ENCODE measurements at regions not wholly inside any gene's neighbourhood (a gene's known extent, or its start where the extent isn't known, plus 50 kb on each side); places are given as distances from the start of the nearest gene placed in this dataset.
"Not testable (repeated sequence)": the region's sequence is repeated elsewhere in the genome, so short reads cannot be mapped to it uniquely, and the experiment has no call there.

DNA sequence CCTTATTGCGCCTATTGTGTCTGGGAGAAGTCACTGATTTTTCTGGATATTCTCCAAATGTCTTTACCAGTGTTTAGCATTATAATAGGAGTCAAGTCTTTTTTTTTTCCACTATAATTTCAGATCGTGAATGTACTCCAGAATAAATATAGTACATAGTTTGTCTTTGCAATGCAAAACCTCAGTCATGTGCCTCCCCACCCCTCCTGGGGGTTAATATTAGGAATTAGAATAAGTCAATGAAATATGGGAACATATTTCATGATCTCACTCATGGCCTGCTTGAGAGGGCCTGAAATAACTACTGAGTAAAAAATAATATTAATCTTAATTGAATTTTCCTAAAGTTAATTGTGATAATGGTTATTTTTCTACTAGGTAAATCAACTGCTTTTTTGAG is 79.0 kb upstream of the TMEM170B start:
- no peak overlapping the region for H3K4me3 ChIP-seq (ENCODE audit: low read depth, low read length)

DNA sequence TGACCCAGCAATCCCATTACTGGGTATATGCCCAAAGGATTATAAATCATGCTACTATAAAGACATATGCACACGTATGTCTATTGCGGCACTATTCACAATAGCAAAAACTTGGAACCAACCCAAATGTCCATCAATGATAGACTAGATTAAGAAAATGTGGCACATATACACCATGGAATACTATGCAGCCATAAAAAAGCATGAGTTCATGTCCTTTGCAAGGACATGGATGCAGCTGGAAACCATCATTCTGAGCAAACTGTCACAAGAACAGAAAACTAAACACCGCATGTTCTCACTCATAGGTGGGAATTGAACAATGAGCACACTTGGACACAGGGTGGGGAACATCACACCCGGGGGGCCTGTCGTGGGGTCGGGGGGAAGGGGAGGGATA is 80.1 kb upstream of the TMEM170B start:
- DNase-seq (ENCODE audit: low read depth); H3K4me3 ChIP-seq (ENCODE audit: low read depth, low read length): not testable (repeated sequence)

More for the DNA sequence above, 79.0 kb upstream of the TMEM170B start:
- no peak for DNase-seq (ENCODE audit: low read depth)

DNA sequence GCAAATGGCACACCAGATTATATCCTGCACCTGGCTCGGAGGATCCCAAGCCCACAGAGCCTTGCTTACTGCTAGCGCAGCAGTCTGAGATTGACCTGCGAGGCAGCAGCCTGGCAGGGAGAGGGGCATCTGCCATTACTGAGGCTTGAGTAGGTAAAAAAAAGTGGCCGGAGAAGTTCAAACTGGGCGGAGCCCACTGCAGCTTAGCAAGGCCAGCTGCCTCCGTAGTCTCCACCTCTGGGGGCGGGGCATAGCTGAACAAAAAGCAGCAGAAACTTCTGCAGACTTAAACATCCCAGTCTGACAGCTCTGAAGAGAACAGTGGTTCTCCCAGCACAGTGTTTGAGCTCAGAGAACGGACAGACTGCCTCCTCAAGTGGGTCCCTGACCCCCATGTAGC is 85.4 kb upstream of the TMEM170B start:
- H3K4me3 ChIP-seq (ENCODE audit: low read depth, low read length); DNase-seq (ENCODE audit: low read depth): not testable (repeated sequence)

DNA sequence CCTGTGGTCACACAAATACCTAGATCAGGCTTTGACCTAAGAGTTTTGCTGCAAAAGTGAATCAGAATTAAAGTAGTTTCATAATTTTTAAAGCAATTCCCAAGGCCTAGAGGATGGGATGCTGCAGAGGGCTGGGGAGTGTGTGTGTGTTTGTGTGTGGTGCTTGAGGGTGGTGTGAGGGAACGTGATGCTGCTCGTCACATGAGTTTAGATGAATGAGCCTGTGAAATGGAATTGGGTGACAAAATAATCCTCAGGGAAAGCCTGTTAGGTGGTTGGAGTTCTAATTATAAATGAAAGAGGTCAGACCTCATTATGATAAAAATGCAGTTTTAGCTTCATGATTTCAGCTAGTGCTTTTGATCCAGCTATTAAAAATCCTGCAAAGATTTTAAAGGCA is 87.5 kb upstream of the TMEM170B start:
- H3K4me3 ChIP-seq (ENCODE audit: low read depth, low read length), result no peak overlapping the region
- DNase-seq (ENCODE audit: low read depth), result no peak

DNA sequence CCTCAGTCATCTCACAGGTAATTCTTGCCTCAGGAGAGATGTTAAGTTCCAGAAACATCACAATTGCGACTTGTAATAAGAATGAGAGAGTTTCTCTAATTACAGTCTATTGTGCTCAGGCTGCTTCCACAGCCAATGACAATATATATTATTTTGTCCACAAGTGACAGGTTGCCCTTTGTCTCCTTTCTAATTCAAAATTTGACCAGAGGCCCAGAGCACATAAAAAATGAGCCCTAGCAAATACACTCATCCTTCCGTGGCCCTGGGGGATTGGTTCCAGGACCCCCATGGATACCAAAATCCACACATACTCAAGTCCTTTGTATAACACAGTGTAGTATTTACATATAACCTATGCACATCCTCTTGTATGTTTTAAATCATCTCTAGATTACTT is 88.1 kb upstream of the TMEM170B start:
- no peak overlapping the region for H3K4me3 ChIP-seq (ENCODE audit: low read depth, low read length)
- DNase-seq (ENCODE audit: low read depth), result no peak

DNA sequence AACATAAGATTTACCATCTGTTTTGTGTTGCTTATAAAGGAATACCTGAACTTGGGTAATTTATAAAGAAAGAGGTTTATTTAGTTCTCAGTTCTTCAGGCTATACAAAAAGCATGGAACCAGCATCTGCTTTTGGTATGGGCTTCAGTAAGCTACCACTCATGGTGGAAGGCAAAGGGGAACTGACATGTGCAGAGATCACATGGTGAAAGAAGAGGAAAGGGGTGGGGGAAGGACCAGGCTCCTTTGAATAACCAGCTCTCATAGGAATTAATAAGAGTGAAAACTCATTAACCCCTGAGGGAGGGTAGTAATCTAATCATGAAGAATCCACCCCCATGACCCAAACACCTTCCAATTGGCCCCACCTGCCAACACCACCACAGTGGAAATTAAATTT is 89.5 kb upstream of the TMEM170B start:
- no peak overlapping the region for H3K4me3 ChIP-seq (ENCODE audit: low read depth, low read length)
- DNase-seq (ENCODE audit: low read depth), result no peak

DNA sequence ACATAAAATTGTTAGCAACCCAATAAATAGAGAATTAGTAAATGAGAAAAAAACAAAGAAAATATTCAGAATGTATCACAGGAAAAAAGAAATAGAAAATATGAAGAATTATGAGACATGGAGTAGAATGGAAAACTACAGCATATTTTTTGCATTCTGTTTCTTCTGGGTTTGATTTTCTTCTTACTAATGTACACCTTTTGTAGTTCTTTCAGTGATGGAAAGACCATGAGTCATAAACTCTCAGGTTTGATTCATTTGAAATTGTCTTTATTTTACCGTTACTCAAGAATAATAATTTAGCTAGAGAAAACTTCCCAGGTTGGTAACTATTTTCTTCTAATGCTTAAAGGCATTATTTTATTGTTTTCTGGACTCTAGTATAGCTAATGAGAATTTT is 90.3 kb upstream of the TMEM170B start:
- H3K4me3 ChIP-seq (ENCODE audit: low read depth, low read length), result no peak overlapping the region
- DNase-seq (ENCODE audit: low read depth), result no peak

DNA sequence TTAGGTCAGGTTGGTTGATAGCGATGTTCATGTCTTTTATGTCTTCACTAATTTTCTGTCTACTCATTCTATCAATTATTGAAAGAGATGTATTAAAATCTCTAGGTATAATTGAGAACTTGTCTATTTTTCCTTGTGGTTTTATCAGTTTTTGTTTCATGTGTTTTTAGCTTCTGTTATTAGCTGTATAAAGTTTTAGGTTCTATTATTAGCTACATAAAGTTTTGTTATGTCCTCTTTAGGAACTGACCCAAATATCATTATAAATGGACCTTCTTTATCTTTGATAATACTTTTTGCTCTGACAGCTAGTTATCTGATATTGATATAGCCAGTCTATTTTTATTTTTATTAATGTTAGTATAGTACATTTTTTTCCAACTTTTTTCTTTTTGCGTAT is 92.4 kb upstream of the TMEM170B start:
- no peak overlapping the region for H3K4me3 ChIP-seq (ENCODE audit: low read depth, low read length)
- no peak for DNase-seq (ENCODE audit: low read depth)

DNA sequence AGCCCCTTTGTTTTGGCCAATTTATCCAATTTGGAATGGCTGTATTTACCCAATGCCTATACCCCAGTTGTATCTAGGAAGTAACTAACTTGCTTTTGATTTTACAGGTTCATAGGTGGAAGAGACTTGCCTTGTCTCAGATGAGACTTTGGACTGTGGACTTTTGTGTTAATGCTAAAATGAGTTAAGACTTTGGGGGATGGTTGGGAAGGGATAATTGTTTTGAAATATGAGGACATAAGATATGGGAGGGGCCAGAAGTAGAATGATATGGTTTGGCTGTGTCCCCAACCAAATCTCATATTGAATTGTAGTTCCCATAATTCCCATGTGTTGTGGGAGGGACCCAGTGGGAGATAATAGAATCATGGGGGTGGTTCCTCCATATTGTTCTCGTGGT is 94.4 kb upstream of the TMEM170B start:
- H3K4me3 ChIP-seq (ENCODE audit: low read depth, low read length); DNase-seq (ENCODE audit: low read depth): not testable (repeated sequence)

DNA sequence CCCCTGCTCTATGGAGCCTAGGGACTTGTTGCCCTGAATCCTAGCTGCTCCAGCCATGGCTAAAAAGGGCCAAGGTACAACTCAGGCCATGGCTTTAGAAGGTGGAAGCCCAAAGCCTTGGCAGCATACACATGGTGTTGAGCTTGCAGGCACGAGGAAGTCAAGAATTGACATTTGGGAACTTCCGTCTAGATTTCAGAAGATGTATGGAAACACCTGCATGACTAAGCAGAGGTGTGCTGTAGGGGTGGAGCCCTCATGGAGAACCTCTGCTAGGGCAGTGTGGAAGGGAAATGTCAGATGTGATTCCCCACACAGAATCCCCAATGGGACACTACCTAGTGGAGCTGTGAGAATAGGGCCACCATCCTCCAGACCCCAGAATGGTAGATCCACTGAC is 95.1 kb upstream of the TMEM170B start:
- no peak for DNase-seq (ENCODE audit: low read depth)
- H3K4me3 ChIP-seq (ENCODE audit: low read depth, low read length), result no peak overlapping the region

DNA sequence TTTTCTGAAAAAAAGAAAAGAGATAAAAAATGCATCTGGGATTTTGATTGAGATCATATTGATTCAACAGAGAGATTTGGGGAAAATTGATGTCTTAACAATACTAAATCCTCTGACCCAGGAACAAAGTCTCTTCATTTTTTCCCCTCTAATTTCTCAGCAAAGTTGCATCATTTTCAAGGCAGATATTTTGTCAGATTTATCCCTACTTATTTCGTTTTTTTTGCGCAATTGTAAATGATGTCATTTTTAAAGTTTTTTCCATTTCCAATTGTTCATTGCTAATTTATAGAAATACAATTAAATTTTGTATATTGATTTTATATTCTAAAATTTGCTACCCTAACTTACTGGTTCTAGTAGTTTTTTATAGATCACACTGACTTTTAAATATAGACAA is 97.7 kb upstream of the TMEM170B start:
- no peak overlapping the region for H3K4me3 ChIP-seq (ENCODE audit: low read depth, low read length)

DNA sequence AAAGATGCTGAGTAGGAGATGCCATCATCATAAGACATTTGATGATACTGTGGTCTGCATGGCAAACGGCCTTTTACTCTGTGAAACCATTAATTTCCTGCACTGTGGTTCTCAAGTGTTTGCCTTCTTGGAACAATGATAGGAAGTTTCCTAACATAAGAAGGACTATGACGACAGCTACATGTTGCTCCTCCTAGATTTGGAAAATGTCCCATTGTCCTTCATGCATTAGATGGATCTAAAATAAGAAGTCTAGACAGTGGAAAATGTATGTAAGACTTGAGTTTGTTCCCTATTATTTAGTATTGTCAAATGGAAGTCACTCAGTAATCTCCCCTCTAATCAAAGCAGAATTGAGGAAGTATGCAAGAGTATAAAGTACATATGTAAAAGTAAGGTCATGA is 98.5 kb upstream of the TMEM170B start:
- peak; percentile 38 for DNase-seq (ENCODE audit: low read depth)
- H3K4me3 ChIP-seq (ENCODE audit: low read depth, low read length), result no peak overlapping the region

More for the DNA sequence above, 97.7 kb upstream of the TMEM170B start:
- no peak for DNase-seq (ENCODE audit: low read depth)

DNA sequence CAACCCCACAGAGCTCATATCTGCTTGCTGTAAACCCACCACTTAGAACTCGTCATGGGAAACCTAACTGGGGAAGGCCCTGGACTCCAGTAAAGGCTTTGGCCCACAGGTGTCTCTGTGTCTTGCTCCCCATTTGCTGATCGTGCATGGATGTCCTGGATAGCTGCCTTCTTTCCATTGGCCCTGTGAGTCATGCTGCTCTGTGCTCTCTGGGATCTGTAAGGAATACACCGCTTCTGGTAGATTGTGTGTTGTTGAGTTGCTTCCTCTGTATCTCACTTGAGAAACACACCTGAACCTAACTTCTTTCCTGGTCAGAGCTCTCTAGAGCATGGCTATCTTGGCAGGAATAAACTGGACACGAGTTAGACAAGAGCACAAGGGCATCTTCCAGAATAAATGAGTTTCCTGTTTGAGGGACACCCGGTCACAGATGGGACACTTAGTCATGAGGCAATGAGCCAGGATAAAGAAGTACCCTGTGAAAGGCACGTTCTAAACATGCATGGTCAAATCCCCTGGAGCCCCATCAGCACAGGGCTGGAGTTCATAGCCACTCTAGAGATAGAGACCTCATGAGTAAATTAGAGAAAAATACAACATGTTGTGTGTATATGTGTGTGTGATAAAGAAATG is 99.6 kb upstream of the TMEM170B start:
- no peak overlapping the region for H3K4me3 ChIP-seq (ENCODE audit: low read depth, low read length)

DNA sequence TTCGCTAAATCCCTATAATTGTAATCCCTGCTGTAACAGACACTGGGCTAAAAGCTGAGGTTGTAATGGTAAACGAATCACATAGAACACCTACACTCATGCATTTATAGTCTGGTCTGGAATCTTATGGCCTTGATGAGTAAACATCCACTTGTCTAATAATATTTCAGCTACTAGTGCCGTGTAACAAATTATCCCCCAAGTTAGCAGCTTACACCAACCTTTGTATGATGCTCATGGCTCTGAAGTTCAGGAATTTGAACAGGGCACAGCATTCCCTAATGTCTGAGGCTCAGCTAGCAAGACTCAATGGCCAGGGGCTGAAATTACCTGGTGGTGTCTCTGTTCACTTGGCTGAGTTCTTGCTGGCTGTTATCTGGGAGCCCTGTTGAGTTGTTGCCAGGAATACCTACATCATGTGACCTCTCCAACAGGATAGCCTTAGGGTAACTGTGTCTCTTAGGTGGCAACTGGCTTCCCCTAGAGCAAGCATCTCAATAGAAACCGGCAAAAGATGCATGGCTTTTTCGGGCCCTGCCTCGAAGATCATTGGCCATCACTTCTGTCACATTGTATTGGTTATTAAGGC is 100.9 kb upstream of the TMEM170B start:
- no peak for DNase-seq (ENCODE audit: low read depth)
- H3K4me3 ChIP-seq (ENCODE audit: low read depth, low read length), result no peak overlapping the region

More for the DNA sequence above, 99.6 kb upstream of the TMEM170B start:
- DNase-seq (ENCODE audit: low read depth), result no peak

DNA sequence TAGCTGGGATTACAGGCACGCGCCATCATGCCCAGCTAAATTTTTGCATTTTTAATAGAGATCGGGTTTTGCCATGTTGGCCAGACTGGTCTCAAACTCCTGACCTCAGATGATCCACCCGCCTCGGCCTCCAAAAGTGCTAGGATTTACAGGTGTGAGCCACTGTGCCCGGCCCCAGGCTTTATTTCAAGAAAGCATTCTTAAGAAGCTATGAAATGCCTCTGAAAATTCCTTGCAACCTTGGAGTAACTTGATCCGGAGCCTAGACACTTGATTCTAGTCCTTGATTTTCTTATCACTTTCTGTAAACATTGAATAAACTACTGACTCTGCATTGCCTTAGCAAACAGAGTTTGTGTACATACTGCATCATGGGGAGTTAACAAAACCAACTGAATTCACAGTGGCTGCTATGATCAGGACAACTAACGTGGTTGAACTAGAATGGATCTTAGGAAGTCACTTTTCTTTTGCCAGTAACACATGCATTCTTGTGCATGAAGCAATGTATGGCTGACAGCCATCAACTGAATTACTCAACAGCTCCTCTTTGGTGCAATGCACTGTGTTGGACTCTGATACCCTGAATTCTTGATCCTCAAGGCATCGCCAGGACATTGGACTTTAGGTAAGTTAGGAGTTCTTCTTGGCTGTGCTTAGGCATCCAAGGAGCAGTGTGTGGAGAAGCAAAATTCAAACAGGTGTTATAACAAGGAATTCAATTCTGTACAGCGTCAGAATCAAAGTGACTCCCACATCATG is 102.8 kb upstream of the TMEM170B start:
- H3K4me3 ChIP-seq (ENCODE audit: low read depth, low read length), result no peak overlapping the region
- peak; percentile 79 for DNase-seq (ENCODE audit: low read depth)

DNA sequence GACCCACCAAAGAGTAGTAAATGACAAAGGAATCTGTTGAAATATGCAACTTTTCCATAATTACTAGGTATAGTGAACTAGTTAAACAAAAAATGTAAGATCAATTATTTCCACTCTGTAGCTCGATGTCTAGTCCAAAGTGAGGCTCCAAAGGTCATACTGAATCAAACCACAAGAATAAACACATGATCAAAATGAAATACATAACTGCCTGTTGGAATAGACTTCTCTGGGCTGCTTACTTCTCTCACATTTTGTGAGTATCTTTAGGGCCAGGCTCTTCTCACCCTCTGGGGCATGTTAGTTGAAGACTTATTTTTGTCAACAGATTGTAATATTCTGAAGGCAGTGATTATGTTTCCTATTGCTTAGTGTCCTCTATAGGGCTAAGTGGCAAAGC is 103.7 kb upstream of the TMEM170B start:
- DNase-seq (ENCODE audit: low read depth), result no peak

DNA sequence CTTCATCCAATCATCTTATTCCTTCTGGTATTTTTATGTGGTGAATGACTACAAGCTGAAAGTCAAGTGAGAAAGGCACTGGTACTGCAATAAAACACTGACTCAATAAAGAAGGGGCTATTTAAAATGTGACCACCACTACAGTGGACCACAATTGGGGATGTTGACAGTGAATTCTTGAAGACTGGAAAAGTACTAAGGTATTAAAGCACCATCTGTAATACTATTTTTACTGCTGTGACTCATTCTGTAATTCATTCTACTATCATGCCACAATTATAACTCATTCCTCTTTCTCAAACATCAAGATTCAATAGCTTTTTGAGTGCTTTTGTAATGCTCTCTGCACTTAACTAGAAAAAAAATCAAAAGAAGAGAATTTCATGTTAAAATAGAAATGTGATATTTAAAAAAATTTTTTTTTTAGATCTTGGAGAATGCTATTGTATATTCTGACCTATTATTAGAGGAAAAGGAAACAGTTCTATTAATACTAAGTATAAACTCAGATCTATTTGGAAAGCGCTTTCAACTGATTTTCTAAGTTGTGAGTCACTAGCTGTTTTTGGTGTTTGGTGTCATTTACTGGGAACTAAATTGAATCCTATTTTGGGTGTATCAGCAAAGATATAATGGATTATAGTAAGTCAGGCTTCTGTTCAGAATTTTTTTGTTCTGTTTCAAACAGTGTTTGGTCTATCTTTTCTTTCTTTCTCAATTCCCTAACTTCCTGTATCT is 104.7 kb upstream of the TMEM170B start:
- no peak overlapping the region for H3K4me3 ChIP-seq (ENCODE audit: low read depth, low read length)
- DNase-seq (ENCODE audit: low read depth), result no peak

More for the DNA sequence above, 103.7 kb upstream of the TMEM170B start:
- no peak overlapping the region for H3K4me3 ChIP-seq (ENCODE audit: low read depth, low read length)

DNA sequence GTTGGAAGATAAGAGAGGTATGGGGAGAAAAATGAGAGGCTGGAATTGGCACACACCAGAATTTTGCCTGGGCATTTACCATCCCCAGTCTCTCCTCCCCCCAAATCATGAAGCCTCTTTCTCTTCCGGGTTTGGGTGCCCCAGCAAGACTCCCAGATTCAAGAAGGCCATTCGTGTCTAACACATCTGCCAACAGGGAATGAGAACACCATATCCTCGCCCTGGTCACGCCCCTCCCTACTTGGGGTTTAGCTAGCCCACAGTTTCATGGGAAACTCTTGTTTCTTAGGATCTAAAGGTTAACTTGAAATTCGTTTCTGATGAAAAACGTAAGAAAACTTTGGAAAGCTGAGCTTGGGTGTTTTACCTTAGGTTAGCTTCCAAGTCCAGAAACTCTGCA is 105.5 kb upstream of the TMEM170B start:
- no peak for DNase-seq (ENCODE audit: low read depth)
- H3K4me3 ChIP-seq (ENCODE audit: low read depth, low read length), result no peak overlapping the region

DNA sequence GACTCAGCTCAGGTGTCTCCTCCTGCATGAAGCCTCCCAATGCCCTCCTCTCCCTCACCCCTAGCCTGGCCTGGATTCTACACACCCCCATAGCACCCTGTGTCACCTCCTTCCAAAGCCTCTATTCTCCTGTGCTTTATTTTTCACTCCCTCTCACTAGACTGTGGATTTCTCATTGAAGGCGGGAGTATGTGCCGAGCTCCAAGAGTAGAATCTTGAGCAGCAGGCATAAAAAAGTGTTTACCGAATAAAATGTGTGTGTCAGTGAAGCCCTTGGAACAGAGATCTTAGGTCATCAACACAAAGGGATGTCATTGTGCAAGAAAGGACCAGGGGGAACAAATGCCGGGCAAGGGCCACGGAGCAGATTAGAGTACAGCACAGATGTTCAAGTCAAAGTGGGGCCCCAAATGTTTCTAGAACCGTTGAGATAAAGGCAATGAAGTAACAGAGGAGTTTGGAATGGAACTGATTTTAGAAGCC is 106.1 kb upstream of the TMEM170B start:
- no peak overlapping the region for H3K4me3 ChIP-seq (ENCODE audit: low read depth, low read length)
- DNase-seq (ENCODE audit: low read depth), result no peak

DNA sequence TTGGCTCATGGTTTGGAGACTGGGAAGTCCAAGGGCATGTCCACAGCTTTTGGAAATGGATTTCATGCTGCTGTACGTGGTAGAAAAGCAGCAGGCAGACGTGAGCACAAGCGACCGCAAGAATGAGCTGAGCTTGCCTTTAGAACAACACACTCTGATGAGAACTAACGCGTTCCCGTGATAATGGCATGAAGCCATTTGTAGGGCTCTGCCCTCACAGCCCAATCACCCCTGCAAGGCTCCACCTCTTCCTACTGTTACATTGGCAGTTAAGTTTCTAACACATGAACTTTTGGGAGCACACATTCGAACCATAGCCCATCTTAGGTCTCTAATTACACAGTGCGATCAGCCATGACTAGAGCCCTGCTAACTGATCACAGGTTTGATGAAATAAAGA is 107.5 kb upstream of the TMEM170B start:
- DNase-seq (ENCODE audit: low read depth), result no peak
- H3K4me3 ChIP-seq (ENCODE audit: low read depth, low read length), result no peak overlapping the region
